C4-2B (cell line): ENCODE measurements at regions not wholly inside any gene's neighbourhood (a gene's known extent, or its start where the extent isn't known, plus 50 kb on each side); places are given as distances from the start of the nearest gene placed in this dataset.

Experiments used
- H3K27ac ChIP-seq: fragments of 450-650 bp; 2 replicates; pipeline ENCODE4 v1.5.1; 2017
- CTCF ChIP-seq: fragments of 450-650 bp; conservative IDR thresholded peaks from 2 replicates; pipeline ENCODE4 v1.5.1; 2017; ENCODE audit warnings: mild to moderate bottlenecking
- ZFX ChIP-seq: fragments of 450-650 bp; IDR thresholded peaks from 2 replicates; pipeline ENCODE4 v1.6.1; 2017

- TF ChIP-seq CTCF (no peak), ZFX (no peak)
- H3K27ac ChIP-seq = no peak overlapping the region
Observed at GRCh38 chr3:73216310-73216709, 154.9 kb downstream of the EBLN2 start.

GRCh38 chr3:73222126-73222525 lies 160.7 kb downstream of the EBLN2 start:
- no peak overlapping the region for H3K27ac ChIP-seq
- TF ChIP-seq ZFX (no peak), CTCF (no peak)

GRCh38 chr3:73225146-73225855 lies 163.8 kb downstream of the EBLN2 start:
- H3K27ac ChIP-seq = no peak overlapping the region
- TF ChIP-seq CTCF = no peak
- TF ChIP-seq ZFX = no peak

GRCh38 chr3:73225991-73226390 lies 164.5 kb downstream of the EBLN2 start:
- TF ChIP-seq CTCF (no peak), ZFX (no peak)
- no peak overlapping the region for H3K27ac ChIP-seq

GRCh38 chr3:73228000-73228399 lies 166.5 kb downstream of the EBLN2 start:
- H3K27ac ChIP-seq = no peak overlapping the region
- TF ChIP-seq ZFX (no peak), CTCF (no peak)

- H3K27ac ChIP-seq = no peak overlapping the region
- TF ChIP-seq CTCF (no peak), ZFX (no peak)
Observed at GRCh38 chr3:73228437-73228836, 167.0 kb downstream of the EBLN2 start.

GRCh38 chr3:73228959-73229358 lies 167.5 kb downstream of the EBLN2 start:
- no peak overlapping the region for H3K27ac ChIP-seq
- TF ChIP-seq CTCF (no peak), ZFX (no peak)
